M059J (cell line): ENCODE measurements at regions not wholly inside any gene's neighbourhood (a gene's known extent, or its start where the extent isn't known, plus 50 kb on each side); places are given as distances from the start of the nearest gene placed in this dataset.

Experiments
- DNase-seq: peaks from one replicate; pipeline ENCODE4 v3.0.0-alpha.2; 2012; ENCODE audit warnings: low read depth

DNA sequence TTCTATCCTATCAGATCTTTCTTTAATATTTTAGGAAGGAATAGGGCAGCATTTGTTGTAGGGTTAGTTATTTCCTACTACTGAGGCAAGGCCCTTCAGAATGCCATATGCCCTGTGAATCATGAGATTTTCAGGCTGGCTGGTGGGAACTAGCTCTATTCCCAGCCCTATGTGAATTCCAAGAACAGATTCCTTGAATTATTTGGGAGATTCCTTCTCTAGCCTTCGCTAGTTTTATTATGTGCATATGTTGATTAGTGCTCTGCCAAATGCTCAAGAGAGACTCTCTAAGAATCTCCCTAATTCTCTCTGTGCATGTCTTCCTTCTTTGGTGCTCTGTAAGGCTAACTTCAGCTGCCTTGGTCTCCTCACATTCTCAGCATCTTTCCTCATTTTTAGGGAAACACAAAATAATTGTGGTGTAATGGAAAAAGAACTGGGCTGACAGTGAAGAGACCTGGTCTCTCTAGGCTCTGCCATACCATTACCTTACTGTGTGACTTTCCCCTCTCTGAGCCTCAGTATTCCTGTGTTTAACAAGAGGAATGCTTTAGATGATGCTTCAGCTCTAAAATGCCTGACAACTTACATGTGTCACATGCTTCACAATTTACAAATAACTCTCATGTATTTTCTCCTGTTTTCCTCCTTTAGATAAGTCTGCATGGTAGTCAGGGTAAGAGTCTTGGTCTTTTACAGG is 79.7 kb downstream of the VMA21 start:
- DNase-seq, result no peak

DNA sequence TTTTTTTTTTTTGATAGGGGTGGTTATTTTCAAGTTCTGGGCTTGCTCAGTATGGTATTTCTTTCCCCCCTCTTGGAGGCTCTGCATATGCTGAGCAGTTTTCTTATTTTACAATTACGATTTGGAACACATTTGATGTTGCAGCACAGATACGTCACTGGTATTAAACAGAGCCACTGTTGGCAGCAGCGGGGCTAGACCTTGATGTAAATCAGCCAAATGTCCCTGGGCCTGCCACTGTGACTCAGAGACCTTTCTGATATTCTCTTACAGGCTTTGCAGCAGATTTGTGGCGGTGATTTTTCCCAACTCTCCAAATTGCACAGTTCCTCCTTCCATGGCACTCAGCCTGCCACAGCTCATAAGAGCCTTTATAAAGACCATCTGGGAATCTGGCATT is 81.1 kb downstream of the VMA21 start:
- no peak for DNase-seq

GRCh38 chrX:151488677-151489076 is 74.8 kb upstream of the PASD1 start:
- peak; percentile 32 for DNase-seq

- DNase-seq, result peak; percentile 13
Observed at GRCh38 chrX:151505796-151506195, 57.7 kb upstream of the PASD1 start.

- DNase-seq, result no peak
Observed at GRCh38 chrX:151510203-151510602, 53.3 kb upstream of the PASD1 start.

GRCh38 chrX:151513472-151513871 is 50.0 kb upstream of the PASD1 start:
- DNase-seq, result no peak
